ENCODE measurements at regions not wholly inside any gene's neighbourhood (a gene's known extent, or its start where the extent isn't known, plus 50 kb on each side); places are given as distances from the start of the nearest gene placed in this dataset.

DNA sequence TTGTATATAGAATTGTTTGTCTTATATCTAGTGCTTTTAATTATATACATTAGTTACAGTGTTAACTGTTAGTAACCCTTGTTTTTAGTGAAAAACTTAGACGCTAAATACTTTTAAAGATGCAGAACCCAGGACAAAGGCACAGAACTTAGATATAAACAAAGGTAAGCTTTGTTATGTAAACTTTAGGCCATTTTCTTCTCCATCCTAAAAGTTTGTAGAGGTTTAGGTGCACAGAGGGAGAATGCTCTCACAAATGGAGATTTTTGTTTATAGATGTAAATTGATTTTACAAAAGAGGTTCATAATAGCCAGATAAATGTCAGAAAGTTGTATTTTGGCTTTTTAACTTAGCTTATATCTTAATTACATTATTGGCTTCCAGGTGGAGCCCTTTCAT lies 490.5 kb upstream of the LRRC7 start:
- TF ChIP-seq, protein P1, sequence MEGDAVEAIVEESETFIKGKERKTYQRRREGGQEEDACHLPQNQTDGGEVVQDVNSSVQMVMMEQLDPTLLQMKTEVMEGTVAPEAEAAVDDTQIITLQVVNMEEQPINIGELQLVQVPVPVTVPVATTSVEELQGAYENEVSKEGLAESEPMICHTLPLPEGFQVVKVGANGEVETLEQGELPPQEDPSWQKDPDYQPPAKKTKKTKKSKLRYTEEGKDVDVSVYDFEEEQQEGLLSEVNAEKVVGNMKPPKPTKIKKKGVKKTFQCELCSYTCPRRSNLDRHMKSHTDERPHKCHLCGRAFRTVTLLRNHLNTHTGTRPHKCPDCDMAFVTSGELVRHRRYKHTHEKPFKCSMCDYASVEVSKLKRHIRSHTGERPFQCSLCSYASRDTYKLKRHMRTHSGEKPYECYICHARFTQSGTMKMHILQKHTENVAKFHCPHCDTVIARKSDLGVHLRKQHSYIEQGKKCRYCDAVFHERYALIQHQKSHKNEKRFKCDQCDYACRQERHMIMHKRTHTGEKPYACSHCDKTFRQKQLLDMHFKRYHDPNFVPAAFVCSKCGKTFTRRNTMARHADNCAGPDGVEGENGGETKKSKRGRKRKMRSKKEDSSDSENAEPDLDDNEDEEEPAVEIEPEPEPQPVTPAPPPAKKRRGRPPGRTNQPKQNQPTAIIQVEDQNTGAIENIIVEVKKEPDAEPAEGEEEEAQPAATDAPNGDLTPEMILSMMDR (IDR thresholded peaks at IDR 0.05): no peak
- no peak for TF ChIP-seq POLR2AphosphoS5 (IDR thresholded peaks at IDR 0.05)

Measured in breast epithelium (tissue), 3 donors.